Fibroblast of skin of left biceps (primary cell): ENCODE measurements at regions not wholly inside any gene's neighbourhood (a gene's known extent, or its start where the extent isn't known, plus 50 kb on each side); places are given as distances from the start of the nearest gene placed in this dataset.
"Not testable (repeated sequence)": the region's sequence is repeated elsewhere in the genome, so short reads cannot be mapped to it uniquely, and the experiment has no call there.

Source experiments
- DNase-seq, 2 experiments: peaks; one replicate each; pipeline ENCODE4 v3.0.0-alpha.2; 2013; ENCODE audit warnings: low read depth in 2 of 2

DNA sequence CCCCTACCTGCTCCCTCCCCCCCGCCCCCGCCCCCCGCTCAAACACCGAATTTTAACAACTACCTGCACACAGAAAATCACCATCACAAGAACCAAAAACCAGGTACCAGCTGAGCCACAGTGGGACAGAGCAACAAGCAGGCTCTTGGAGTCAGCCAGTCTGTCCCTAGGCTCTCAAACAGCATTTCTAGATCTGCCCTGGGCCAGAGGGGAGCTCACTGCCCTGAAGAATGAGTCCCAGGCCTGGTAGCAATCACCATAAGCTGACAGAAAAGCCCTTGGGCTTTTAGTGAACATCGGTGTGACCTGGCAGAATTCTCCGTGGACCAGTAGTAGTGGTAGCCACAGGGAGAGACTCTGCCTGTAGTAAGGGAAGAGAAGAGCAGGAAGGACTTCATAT, 58.3 kb downstream of the C11orf87 start:
- DNase-seq = no peak

DNA sequence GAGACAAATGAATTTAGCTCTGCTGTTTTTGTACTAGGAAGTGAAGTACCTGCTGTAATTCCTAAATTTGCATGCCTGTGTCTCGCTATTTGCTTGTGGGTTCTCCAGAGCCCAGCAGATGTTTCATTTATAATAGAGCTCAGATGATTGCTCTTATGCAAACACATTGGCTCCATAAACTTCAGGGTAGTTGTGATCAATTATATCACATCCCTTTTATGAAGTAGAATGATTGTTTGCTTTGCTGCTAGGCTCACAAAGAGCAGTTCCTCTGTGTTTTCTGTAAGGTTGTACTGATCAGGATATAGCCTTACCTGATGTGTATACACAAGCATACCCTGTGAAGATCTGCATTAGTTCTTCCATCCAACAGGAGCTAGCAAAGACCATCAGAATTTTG, 64.1 kb downstream of the C11orf87 start:
- no peak for DNase-seq

GRCh38 chr11:109490953-109491635, 69.1 kb downstream of the C11orf87 start:
- DNase-seq = peak; percentile 60 to 61

DNA sequence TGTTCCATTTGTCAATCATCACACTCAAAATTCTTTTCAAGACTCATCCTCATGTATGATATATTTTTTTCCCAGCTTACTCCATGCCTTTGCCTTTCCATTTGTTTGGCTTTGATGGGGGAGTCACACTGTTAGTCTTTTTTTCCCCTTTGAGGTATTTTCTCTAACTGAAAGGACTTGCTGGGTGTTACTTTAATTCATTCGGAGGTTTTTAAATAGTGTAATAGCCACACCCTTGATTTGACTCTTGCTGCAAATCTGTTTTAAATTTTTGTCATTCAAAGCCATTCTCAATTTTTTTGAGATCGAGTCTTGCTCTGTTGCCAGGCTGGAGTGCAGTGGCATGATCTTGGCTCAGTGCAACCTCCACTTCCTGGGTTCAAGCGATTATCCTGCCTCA, 84.1 kb downstream of the C11orf87 start:
- DNase-seq = no peak

DNA sequence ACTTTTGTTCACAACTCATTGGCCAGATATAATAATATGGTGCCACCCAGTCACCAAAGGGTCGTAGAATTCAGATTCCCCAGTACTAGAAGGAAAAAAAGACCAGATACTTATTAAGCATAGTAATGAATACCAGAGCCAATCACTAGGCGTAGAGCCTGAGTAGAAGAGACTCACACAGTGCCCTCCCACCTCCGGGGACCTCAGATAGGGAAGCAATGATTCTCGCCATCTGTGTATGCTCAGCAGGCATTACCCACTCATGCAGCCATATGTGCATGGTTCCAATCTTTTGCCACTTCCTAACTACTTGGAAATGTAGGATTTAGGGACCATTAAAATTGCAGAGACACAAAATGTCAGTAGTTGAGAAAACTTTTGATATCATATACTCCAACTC, 85.3 kb downstream of the C11orf87 start:
- DNase-seq = no peak

DNA sequence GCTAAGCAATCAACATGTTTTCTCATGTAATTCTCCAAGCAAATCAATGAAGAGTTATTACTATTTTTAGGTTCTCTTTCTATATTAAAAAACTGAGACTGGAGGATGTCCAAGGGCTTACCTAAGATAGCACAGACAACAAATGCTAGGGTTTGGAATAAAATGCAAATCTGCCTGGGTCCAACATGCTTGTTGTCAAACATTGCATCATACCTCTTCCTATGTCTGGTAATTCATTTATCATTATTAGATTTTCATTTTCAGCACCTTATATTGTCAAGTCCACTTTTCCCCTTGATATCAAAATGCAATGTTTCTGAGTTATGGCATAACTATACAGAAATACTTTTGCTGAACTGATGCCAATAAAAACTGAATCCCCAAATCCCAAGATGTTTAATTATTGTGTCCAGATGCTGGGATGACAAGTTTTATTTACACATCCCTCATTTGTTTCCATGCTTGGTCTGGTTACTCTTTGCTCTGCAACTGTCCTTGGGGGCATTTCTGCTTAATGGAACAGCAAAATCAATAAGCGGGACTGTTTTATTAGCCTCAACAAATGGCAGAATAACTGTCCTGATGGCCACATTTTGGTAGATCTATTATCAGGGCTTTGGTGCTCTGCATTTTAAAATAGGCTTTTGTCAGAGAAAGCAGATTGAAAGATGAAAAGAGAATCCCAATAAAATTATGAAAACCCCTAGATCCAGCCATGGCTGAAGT, 86.0 kb downstream of the C11orf87 start:
- DNase-seq = peak; percentile 46 to 56

DNA sequence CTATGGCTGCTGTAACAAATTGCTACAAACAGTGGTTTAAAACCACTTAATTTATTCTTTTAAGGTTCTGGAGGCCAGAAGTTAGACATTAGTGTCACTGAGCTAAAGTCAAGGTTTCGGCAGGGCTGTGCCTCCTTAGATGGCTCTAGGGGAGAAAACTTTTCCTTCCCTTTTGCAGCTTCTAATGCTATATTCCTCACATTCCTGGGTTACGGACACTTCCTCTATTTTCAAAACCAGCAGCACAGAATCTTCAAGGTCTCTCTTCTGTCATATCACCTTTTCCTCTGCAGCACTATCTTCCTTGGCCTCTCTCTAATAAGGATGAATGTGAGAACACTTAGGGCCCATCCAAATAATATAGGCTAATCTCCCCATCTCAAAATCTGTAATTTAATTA, 87.0 kb downstream of the C11orf87 start:
- DNase-seq = no peak

DNA sequence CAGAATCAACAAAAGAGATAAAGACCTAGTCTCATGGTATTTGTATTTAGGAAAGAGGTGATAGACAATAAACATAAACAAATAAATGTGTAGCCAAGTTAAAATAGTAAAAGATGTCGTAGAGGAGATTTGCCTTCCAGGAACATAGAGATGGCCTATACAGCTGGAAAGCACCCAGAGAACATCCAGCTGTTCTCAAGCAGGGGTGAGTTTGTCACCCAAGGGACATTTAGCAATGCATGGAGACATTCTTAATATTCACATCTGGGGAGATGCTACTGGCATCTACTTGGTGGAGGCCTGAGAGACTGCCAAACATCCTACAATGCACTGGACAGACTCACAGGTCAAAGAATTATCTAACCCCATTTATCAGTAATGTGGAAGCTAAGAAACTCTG, 88.3 kb downstream of the C11orf87 start:
- no peak for DNase-seq

- no peak for DNase-seq
Observed at GRCh38 chr11:109511598-109511997, 89.6 kb downstream of the C11orf87 start.

DNA sequence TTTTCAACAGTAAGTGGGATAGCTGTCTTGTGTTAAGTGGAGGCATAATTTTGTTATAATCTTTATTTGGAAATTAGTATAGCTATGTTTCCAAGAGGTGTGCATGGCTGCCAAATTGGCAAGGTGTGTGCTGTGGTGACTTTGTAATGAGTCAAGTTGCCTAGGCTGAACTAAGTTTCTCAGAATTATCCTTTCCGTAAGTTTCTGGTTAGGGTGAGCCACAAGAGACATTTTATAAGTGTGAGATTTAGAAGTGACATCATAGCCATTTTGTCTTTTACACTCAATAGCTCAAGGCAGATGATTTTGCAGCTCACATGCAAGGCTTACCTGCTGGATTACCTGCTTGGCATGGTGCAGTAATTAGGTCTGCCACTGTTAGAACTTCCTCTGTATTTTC, 90.3 kb downstream of the C11orf87 start:
- no peak for DNase-seq

DNA sequence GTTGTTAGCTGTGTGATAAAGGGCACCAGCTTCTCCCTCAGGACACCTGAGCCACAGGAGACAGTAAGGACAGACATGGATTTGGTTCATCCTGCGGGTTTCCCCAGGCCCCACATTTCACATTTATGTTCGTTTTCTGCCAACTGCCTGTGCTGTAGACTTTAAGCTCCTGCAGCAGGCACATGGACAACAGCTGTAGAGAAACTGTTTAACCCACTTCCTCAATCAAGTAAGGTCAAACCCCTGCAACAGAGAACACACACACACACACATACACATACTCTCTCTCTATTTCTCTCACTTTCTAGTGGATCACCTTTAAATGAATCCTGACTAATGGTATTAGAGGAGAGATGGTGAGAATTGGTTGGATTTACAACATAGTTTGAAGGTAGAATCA, 90.7 kb downstream of the C11orf87 start:
- no peak for DNase-seq

GRCh38 chr11:109514313-109515018, 92.5 kb downstream of the C11orf87 start:
- DNase-seq = no peak

DNA sequence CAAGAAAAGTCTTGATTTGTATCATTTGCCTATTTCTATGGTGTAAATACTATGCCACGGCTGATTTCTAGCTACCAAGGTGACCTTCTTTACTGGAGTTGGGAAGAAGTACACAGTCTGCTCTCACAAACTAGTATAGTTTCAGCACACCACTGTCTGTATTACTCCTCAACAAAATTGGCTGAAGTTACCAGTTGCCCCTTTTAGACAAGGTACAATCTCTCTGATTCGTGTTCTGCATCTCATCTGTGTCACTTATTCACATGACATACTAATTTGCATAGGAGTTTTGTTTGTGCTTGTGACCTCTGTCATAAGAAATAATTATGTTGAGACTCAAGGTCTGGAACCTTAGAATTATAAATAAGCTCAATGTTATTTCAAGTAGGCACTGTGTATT, 97.3 kb downstream of the C11orf87 start:
- DNase-seq = no peak

GRCh38 chr11:109521571-109522086, 99.6 kb downstream of the C11orf87 start:
- no peak for DNase-seq

GRCh38 chr11:109522116-109522755, 100.2 kb downstream of the C11orf87 start:
- DNase-seq = no peak

DNA sequence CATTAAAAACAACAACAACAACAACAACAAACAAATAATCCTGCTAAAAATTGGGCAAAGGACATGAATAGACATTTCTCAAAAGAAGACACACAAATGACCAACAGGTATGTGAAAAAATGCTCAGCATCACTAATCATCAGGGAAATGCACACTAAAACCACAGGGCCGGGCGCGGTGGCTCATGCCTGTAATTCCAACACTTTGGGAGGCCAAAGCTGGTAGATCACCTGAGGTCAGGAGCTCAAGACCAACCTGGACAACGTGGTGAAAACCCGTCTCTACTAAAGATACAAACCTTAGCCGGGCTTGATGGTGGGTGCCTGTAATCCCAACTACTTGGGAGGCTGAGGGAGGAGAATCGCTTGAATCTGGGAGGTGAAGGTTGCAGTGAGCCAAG, 103.6 kb downstream of the C11orf87 start:
- DNase-seq = not testable (repeated sequence)

DNA sequence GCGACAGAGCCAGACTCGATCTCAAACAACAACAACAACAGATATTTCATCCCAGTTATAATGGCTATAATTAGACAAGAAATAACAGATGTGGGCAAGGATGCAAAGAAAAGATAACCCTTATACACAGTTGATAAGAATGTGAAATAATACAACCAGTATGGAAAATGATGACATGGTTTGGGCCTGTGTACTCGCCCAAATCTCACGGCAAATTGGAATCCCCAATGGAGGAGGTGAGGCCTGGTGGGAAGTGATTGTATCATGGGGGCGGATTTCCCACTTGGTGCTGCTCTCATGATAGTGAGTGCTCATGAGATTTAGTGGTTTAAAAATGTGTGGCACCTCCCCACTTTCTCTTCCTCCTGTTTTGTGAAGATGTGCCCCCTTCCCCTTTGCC, 104.1 kb downstream of the C11orf87 start:
- no peak for DNase-seq

- no peak for DNase-seq
Observed at GRCh38 chr11:109526931-109527330, 104.9 kb downstream of the C11orf87 start.

DNA sequence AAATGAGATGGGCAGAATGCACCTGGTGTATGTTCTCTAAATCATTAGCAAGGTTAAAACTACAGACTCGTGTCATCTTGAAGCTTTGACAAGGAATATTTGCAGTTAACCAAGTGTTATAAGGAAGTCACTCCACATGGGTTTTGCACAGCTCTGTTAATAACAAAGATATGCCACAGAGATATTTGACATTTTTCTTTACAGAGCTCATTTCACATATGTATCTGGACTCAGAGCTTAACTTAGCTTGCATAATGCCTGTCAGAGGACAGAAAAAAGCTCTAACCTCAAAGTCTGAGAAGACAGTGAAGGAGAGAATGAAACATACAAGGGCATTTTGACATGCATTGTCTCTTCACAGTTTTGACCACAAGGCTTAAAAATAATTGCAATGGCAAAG, 105.5 kb downstream of the C11orf87 start:
- DNase-seq = peak in 1 of 2 experiments; percentile 38

- peak; percentile 82 to 83 for DNase-seq
Observed at GRCh38 chr11:109547356-109548027, 125.5 kb downstream of the C11orf87 start.

GRCh38 chr11:109552376-109552775, 130.4 kb downstream of the C11orf87 start:
- DNase-seq = no peak

DNA sequence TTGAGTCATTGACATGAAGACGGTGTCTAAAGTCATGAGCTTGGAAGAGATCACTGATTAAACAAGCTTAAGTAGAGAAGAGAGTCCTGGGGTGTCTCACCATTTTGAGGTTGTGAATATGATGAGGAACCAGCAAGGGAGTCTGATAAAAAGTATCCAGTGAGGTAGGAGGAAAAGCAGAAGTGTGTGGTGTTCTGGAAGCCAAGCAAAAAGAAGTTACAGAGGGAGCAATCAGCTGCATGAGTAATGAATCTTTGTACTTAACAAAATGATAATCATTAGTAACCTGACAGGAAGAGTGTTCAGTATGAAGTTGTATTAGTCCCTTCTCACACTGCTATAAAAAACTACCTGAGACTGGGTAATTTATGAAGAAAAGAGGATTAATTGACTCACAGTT, 131.3 kb downstream of the C11orf87 start:
- no peak for DNase-seq
